OCI-LY7 (cell line): ENCODE measurements at regions not wholly inside any gene's neighbourhood (a gene's known extent, or its start where the extent isn't known, plus 50 kb on each side); places are given as distances from the start of the nearest gene placed in this dataset.

Experiments used
- EZH2phosphoT487 ChIP-seq: fragments of 200-600 bp; sonication (generic); IDR thresholded peaks from 2 replicates; pipeline ENCODE4 v1.6.1; 2018; ENCODE audit warnings: low read depth, borderline replicate concordance, mild to moderate bottlenecking, mixed run types, antibody characterized with exemption, low read length, moderate library complexity, mixed read lengths
- TF ChIP-seq, protein P1 (sequence below): fragments of 200-600 bp; sonication (generic); conservative IDR thresholded peaks from 2 replicates; pipeline ENCODE4 v1.5.1; 2014; ENCODE audit warnings: mild to moderate bottlenecking, antibody characterized with exemption, low read length, moderate library complexity, mixed read lengths

- TF ChIP-seq, protein P1, sequence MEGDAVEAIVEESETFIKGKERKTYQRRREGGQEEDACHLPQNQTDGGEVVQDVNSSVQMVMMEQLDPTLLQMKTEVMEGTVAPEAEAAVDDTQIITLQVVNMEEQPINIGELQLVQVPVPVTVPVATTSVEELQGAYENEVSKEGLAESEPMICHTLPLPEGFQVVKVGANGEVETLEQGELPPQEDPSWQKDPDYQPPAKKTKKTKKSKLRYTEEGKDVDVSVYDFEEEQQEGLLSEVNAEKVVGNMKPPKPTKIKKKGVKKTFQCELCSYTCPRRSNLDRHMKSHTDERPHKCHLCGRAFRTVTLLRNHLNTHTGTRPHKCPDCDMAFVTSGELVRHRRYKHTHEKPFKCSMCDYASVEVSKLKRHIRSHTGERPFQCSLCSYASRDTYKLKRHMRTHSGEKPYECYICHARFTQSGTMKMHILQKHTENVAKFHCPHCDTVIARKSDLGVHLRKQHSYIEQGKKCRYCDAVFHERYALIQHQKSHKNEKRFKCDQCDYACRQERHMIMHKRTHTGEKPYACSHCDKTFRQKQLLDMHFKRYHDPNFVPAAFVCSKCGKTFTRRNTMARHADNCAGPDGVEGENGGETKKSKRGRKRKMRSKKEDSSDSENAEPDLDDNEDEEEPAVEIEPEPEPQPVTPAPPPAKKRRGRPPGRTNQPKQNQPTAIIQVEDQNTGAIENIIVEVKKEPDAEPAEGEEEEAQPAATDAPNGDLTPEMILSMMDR, result no peak
- no peak for TF ChIP-seq EZH2phosphoT487
Observed at GRCh38 chr4:100289946-100290345, 99.7 kb upstream of the DDIT4L start.
